ENCODE measurements at regions not wholly inside any gene's neighbourhood (a gene's known extent, or its start where the extent isn't known, plus 50 kb on each side); places are given as distances from the start of the nearest gene placed in this dataset.

GRCh38 chr3:168360993-168361392 lies 265.3 kb upstream of the GOLIM4 start (continued):
- TF ChIP-seq, protein P1, sequence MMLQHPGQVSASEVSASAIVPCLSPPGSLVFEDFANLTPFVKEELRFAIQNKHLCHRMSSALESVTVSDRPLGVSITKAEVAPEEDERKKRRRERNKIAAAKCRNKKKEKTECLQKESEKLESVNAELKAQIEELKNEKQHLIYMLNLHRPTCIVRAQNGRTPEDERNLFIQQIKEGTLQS (IDR thresholded peaks at IDR 0.05), result no peak

DNA sequence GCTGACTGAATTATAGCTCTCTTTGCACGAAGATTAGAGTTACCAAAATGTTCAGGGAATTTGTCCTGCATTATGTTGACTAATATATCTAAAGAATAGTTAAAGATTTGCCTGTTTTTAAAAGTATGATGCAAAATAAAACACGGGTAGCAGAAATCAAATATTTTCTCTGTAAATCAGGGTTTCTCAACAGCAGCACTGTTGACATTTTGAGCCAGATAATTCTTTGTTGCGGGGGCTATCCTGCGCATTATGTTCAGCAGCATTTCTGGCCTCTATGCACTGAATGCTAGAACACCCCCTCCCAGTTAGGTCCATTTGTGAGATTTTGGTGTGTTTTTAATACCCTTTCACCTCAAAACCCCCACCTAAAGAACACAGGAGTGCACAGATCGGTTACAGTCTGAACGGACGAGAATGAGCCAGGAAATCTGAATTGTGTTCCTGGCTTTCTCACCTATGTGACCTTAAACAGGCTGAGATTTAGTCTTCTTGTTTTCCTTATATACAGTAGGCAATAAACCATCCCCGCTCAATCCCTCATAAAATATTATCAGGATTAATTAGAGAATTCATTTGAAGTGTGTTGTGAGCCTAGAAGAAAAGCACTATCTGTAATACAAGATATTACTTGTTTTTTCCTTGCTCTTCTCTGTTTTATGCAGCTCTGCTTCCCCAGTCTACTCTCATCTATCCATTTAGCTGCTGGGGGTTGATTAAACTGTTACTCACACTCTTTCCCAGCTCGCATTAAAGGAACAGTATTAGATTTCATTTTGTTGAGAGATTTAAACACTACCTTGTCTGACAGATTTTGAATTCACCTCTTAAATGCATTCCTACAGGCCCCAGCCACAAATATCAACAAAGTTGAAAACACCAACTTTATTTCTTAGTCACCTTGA lies 247.5 kb upstream of the GOLIM4 start:
- no TSS peak for BruUV-seq (replicated peaks)
- ATAC-seq (no peak), DNase-seq (ENCODE audit: low read depth, low spot score) (no peak)
- no peak overlapping the region for H3K4me2 ChIP-seq (ENCODE audit: low read length)
- H3K27me3 ChIP-seq (ENCODE audit: insufficient read depth, low read length), result peaks cover 30% of the 10 kb centered on the region
- no peaks in the 10 kb centered on the region for H3K36me3 ChIP-seq (ENCODE audit: control insufficient read depth in 1 of 2, insufficient read depth in 2 of 2, low read length in 2 of 2)
- H2AFZ ChIP-seq (ENCODE audit: low read depth, low read length, poor library complexity, severe bottlenecking), result no peak overlapping the region
- H3K27ac ChIP-seq (ENCODE audit: low read depth, low read length), result no peak overlapping the region
- no peak overlapping the region for H3K9ac ChIP-seq (ENCODE audit: low read length)
- POLR2A ChIA-PET, result no interaction called here
- intact Hi-C loops (cut with micrococcal nuclease), result no loop called here
- no peaks in the 10 kb centered on the region for H3K9me2 ChIP-seq (ENCODE audit: insufficient read depth)
- H4K20me1 ChIP-seq (ENCODE audit: insufficient read depth), result no peaks in the 10 kb centered on the region; the same call in 1 of the 2 replicates
- no peak overlapping the region for H3K4me3 ChIP-seq (replicated peaks in 1 of 2; ENCODE audit: low read depth in 1 of 2, low read length in 2 of 2)
- TF ChIP-seq SIN3A (IDR thresholded peaks at IDR 0.05; ENCODE audit: low read depth), result no peak
- TF ChIP-seq, protein P2, sequence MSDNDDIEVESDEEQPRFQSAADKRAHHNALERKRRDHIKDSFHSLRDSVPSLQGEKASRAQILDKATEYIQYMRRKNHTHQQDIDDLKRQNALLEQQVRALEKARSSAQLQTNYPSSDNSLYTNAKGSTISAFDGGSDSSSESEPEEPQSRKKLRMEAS (IDR thresholded peaks at IDR 0.05), result no peak
- no peak for TF ChIP-seq YY1 (IDR thresholded peaks at IDR 0.05; ENCODE audit: extremely low read depth, insufficient replicate concordance, low read depth, low read length)
- TF ChIP-seq POLR2A (IDR thresholded peaks at IDR 0.05; ENCODE audit: borderline replicate concordance, extremely low read depth, insufficient read depth, insufficient read length), result no peak
- H3K9me3 ChIP-seq (ENCODE audit: control insufficient read depth in 1 of 2, insufficient read depth in 1 of 2, low read depth in 1 of 2, low read length in 2 of 2), result no peaks in the 10 kb centered on the region
- RAD21 ChIA-PET (ENCODE audit: low non-redundant PET in 1 of 2, low total read pairs in 2 of 2, uncharacterized antibody in 2 of 2, unreplicated experiment in 2 of 2), result no interaction called here
- CTCF ChIA-PET, result no interaction called here
- no peaks in the 10 kb centered on the region for H3K79me2 ChIP-seq (ENCODE audit: insufficient read depth, low read length)
- H3K4me1 ChIP-seq (ENCODE audit: control insufficient read depth in 1 of 2, insufficient read depth in 2 of 2, low read length in 2 of 2), result no peaks in the 10 kb centered on the region
